ENCODE measurements at regions not wholly inside any gene's neighbourhood (a gene's known extent, or its start where the extent isn't known, plus 50 kb on each side); places are given as distances from the start of the nearest gene placed in this dataset.

- TF ChIP-seq REST (IDR thresholded peaks at IDR 0.05; ENCODE audit: insufficient replicate concordance, low read depth) (no peak), POLR2AphosphoS5 (IDR thresholded peaks at IDR 0.05; ENCODE audit: low read depth) (no peak), CTCF (IDR thresholded peaks at IDR 0.05; ENCODE audit: insufficient read depth, low read length) (no peak), SPI1 (IDR thresholded peaks at IDR 0.05; ENCODE audit: borderline replicate concordance, low read depth) (no peak), GABPA (IDR thresholded peaks at IDR 0.05; ENCODE audit: low read depth) (no peak)
- H3K4me3 ChIP-seq (replicated peaks; ENCODE audit: insufficient read depth, low read length), result no peak overlapping the region
- no peak for DNase-seq (ENCODE audit: low read depth in 1 of 2, low spot score in 1 of 2)
- no peaks in the 10 kb centered on the region for H3K27me3 ChIP-seq (ENCODE audit: insufficient read depth, poor library complexity, severe bottlenecking)
- H3K27ac ChIP-seq (replicated peaks), result no peak overlapping the region
These were observed 230.0 kb upstream of the SULF2 start for GRCh38 chr20:48015141-48015910.

GRCh38 chr20:48012401-48012974 is 227.2 kb upstream of the SULF2 start:
- Histone ChIP-seq H3K27me3 (ENCODE audit: insufficient read depth, poor library complexity, severe bottlenecking) (no peaks in the 10 kb centered on the region), H3K4me3 (replicated peaks; ENCODE audit: insufficient read depth, low read length) (no peak overlapping the region), H3K27ac (replicated peaks) (no peak overlapping the region)
- DNase-seq (ENCODE audit: low read depth in 1 of 2, low spot score in 1 of 2), result no peak
- no peak for TF ChIP-seq REST (IDR thresholded peaks at IDR 0.05; ENCODE audit: insufficient replicate concordance, low read depth)
- TF ChIP-seq SPI1 (IDR thresholded peaks at IDR 0.05; ENCODE audit: borderline replicate concordance, low read depth), result no peak
- no peak for TF ChIP-seq POLR2AphosphoS5 (IDR thresholded peaks at IDR 0.05; ENCODE audit: low read depth)
- no peak for TF ChIP-seq GABPA (IDR thresholded peaks at IDR 0.05; ENCODE audit: low read depth)
- TF ChIP-seq CTCF (IDR thresholded peaks at IDR 0.05; ENCODE audit: insufficient read depth, low read length), result no peak

GRCh38 chr20:48011025-48011424 is 225.7 kb upstream of the SULF2 start:
- DNase-seq (ENCODE audit: low read depth in 1 of 2, low spot score in 1 of 2), result no peak
- H3K4me3 ChIP-seq (replicated peaks; ENCODE audit: insufficient read depth, low read length), result no peak overlapping the region
- no peaks in the 10 kb centered on the region for H3K27me3 ChIP-seq (ENCODE audit: insufficient read depth, poor library complexity, severe bottlenecking)
- TF ChIP-seq SPI1 (IDR thresholded peaks at IDR 0.05; ENCODE audit: borderline replicate concordance, low read depth) (no peak), CTCF (IDR thresholded peaks at IDR 0.05; ENCODE audit: insufficient read depth, low read length) (no peak), REST (IDR thresholded peaks at IDR 0.05; ENCODE audit: insufficient replicate concordance, low read depth) (no peak), GABPA (IDR thresholded peaks at IDR 0.05; ENCODE audit: low read depth) (no peak), POLR2AphosphoS5 (IDR thresholded peaks at IDR 0.05; ENCODE audit: low read depth) (no peak)
- H3K27ac ChIP-seq (replicated peaks), result no peak overlapping the region
